Retinal pigment epithelial cell (primary cell): ENCODE measurements at regions not wholly inside any gene's neighbourhood (a gene's known extent, or its start where the extent isn't known, plus 50 kb on each side); places are given as distances from the start of the nearest gene placed in this dataset.
"Not testable (repeated sequence)": the region's sequence is repeated elsewhere in the genome, so short reads cannot be mapped to it uniquely, and the experiment has no call there.

ENCODE experiments used
- DNase-seq: peaks from one replicate; pipeline ENCODE4 v3.0.0-alpha.2; 2010; ENCODE audit warnings: low read depth
- H3K4me3 ChIP-seq: 2 replicates; pipeline ENCODE4 v1.5.1; 2011; ENCODE audit warnings: mild to moderate bottlenecking, low read length, control low read depth, moderate library complexity
- CTCF ChIP-seq: conservative IDR thresholded peaks from 2 replicates; pipeline ENCODE4 v1.5.1; 2011; ENCODE audit warnings: low read depth, low read length, control low read depth, inconsistent platforms

- TF ChIP-seq CTCF, result no peak
- H3K4me3 ChIP-seq, result no peak overlapping the region
- DNase-seq, result no peak
Measured at GRCh38 chr14:23883684-23884540, 69.7 kb upstream of the DHRS4 start.

DNA sequence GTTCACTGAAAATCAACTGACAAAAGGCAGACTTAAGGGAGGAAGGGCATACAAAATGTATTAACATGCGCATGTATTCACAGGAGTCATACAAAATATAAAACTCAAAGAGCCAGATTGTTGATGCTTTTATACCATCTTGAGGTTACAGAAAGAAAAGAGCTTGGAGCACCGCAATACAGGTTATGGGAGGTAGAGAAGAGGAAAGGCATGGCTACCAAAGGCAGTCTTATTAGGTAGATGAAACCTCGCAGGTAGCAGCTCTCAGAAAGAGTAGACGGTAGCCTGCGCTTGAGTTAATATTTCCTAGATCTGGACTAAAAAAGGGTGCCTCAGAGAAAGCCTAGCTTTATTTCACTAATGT is 69.0 kb upstream of the DHRS4 start:
- no peak for DNase-seq
- TF ChIP-seq CTCF, result no peak
- no peak overlapping the region for H3K4me3 ChIP-seq

- no peak overlapping the region for H3K4me3 ChIP-seq
- DNase-seq, result no peak
- TF ChIP-seq CTCF, result no peak
Measured at GRCh38 chr14:23887536-23887935, 66.0 kb upstream of the DHRS4 start.

DNA sequence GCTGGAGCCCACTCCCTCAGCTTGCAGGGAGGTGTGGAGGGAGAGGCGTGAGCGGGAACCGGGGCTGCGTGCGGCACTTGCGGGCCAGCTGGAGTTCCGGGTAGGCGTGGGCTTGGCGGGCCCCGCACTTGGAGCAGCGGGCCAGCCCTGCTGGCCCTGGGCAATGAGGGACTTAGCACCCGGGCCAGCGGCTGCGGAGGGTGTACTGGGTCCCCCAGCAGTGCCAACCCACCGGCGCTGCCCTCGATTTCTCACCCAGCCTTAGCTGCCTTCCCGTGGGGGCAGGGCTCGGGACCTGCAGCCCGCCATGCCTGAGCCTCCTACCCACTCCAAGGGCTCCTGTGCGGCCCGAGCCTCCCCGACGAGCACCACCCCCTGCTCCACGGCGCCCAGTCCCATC is 61.9 kb upstream of the DHRS4 start:
- DNase-seq, H3K4me3 ChIP-seq: not testable (repeated sequence)

DNA sequence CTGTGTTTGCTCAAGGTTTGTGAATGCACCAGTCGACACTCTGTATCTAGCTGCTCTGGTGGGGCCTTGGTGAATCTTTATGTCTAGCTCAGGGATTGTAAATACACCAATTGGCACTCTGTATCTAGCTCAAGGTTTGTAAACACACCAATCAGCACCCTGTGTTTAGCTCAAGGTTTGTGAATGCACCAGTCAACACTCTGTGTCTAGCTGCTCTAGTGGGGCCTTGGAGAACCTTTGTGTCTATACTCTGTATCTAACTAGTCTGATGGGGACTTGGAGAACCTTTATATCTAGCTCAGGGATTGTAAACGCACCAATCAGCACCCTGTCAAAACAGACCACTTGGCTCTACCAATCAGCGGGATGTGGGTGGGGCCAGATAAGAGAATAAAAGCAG is 61.3 kb upstream of the DHRS4 start:
- H3K4me3 ChIP-seq, DNase-seq: not testable (repeated sequence)

DNA sequence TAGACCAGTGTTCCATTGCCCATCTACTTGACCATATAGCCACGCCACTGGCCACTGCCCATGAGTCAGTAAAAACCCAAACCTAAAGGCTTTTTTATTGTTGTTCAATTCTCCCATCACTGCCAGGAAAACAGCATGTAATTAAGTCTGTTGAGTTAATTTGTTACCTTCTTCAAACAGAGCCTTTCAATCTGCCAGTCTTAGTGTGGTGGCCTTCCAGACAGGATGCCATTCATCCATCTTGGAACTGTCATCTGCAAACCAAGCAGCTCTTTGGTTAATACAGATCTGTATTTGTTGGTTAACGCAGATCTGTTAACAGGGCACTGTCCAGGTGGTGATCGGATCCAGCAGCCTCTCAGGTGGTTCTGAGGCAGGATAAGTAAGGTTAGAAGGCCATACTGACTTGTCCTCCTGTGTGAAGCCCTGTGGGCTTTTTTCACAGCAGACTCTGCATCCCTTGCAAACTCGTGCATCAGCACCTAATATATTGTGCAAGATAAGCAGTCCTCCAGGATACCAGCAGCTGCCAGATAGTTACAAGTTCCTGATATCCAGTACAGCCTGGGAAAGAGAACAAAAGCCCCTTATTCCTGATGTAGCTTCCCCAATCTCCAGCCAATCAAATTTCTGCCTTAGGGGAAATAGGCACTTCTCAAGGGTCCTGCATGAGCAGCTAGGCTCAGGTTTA is 59.1 kb upstream of the DHRS4 start:
- DNase-seq, result no peak
- H3K4me3 ChIP-seq, result no peak overlapping the region
- no peak for TF ChIP-seq CTCF

DNA sequence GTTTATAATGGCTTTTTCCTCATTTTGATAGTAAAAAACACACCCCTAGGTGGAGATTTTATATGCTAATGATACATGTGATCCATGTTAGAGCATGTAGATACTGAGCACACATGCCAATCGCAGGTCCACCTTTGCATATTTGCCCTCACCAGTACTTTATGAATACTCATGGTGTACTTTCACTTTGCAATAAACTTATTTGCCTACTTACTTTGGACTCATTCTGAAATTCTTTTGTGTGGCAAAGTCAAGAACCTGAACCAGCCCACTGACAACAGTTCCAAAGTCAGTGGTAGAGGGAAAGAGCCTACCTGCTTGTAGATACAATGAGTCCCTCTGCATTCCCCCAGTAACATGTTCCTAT is 58.5 kb upstream of the DHRS4 start:
- H3K4me3 ChIP-seq, result no peak overlapping the region
- no peak for TF ChIP-seq CTCF
- no peak for DNase-seq

GRCh38 chr14:23895480-23895879 is 58.1 kb upstream of the DHRS4 start:
- no peak for TF ChIP-seq CTCF
- H3K4me3 ChIP-seq, result no peak overlapping the region
- no peak for DNase-seq
